GM19035 (cell line): ENCODE measurements at regions not wholly inside any gene's neighbourhood (a gene's known extent, or its start where the extent isn't known, plus 50 kb on each side); places are given as distances from the start of the nearest gene placed in this dataset.
"Not testable (repeated sequence)": the region's sequence is repeated elsewhere in the genome, so short reads cannot be mapped to it uniquely, and the experiment has no call there.

Source experiments
- ATAC-seq: cut with Tn5 transposase; IDR thresholded peaks from one replicate; pipeline ENCODE4 v1.9.1; 2021; ENCODE audit not compliant: unreplicated experiment

GRCh38 chr18:30211112-30211511 lies 831.4 kb downstream of the DSC3 start:
- ATAC-seq: no peak

- ATAC-seq: no peak
Measured at GRCh38 chr18:30208546-30208945, 834.0 kb downstream of the DSC3 start.

- ATAC-seq: no peak
Measured at GRCh38 chr18:30192216-30192615, 850.3 kb downstream of the DSC3 start.

- ATAC-seq: no peak
Measured at GRCh38 chr18:30186245-30186644, 856.3 kb downstream of the DSC3 start.

GRCh38 chr18:30177056-30177455 lies 865.5 kb downstream of the DSC3 start:
- no peak for ATAC-seq

GRCh38 chr18:30175621-30176225 lies 866.8 kb downstream of the DSC3 start:
- ATAC-seq: no peak

GRCh38 chr18:30175061-30175574 lies 867.4 kb downstream of the DSC3 start:
- ATAC-seq: no peak

GRCh38 chr18:30163573-30163972 lies 879.0 kb downstream of the DSC3 start:
- no peak for ATAC-seq

- no peak for ATAC-seq
Measured at GRCh38 chr18:30160124-30160523, 882.4 kb downstream of the DSC3 start.

- no peak for ATAC-seq
Measured at GRCh38 chr18:30150586-30151250, 891.8 kb downstream of the DSC3 start.

GRCh38 chr18:30149585-30149984 lies 893.0 kb downstream of the DSC3 start:
- no peak for ATAC-seq

- no peak for ATAC-seq
Measured at GRCh38 chr18:30142870-30143269, 899.7 kb downstream of the DSC3 start.

- ATAC-seq: no peak
Measured at GRCh38 chr18:30142248-30142647, 900.3 kb downstream of the DSC3 start.

- not testable (repeated sequence) for ATAC-seq
Measured at GRCh38 chr18:30141506-30141905, 901.0 kb downstream of the DSC3 start.

GRCh38 chr18:30139631-30140287 lies 902.8 kb downstream of the DSC3 start:
- ATAC-seq: no peak

- ATAC-seq: no peak
Measured at GRCh38 chr18:30135938-30136337, 906.6 kb downstream of the DSC3 start.

GRCh38 chr18:30134020-30134419 lies 908.5 kb downstream of the DSC3 start:
- ATAC-seq: no peak

- no peak for ATAC-seq
Measured at GRCh38 chr18:30132959-30133358, 909.6 kb downstream of the DSC3 start.

GRCh38 chr18:30121397-30121796 lies 921.1 kb downstream of the DSC3 start:
- no peak for ATAC-seq

GRCh38 chr18:30113454-30113853 lies 929.1 kb downstream of the DSC3 start:
- ATAC-seq: no peak

- ATAC-seq: no peak
Measured at GRCh38 chr18:30106356-30106755, 936.2 kb downstream of the DSC3 start.

GRCh38 chr18:30103881-30104280 lies 938.7 kb downstream of the DSC3 start:
- ATAC-seq: no peak
